ENCODE measurements at regions not wholly inside any gene's neighbourhood (a gene's known extent, or its start where the extent isn't known, plus 50 kb on each side); places are given as distances from the start of the nearest gene placed in this dataset.

DNA sequence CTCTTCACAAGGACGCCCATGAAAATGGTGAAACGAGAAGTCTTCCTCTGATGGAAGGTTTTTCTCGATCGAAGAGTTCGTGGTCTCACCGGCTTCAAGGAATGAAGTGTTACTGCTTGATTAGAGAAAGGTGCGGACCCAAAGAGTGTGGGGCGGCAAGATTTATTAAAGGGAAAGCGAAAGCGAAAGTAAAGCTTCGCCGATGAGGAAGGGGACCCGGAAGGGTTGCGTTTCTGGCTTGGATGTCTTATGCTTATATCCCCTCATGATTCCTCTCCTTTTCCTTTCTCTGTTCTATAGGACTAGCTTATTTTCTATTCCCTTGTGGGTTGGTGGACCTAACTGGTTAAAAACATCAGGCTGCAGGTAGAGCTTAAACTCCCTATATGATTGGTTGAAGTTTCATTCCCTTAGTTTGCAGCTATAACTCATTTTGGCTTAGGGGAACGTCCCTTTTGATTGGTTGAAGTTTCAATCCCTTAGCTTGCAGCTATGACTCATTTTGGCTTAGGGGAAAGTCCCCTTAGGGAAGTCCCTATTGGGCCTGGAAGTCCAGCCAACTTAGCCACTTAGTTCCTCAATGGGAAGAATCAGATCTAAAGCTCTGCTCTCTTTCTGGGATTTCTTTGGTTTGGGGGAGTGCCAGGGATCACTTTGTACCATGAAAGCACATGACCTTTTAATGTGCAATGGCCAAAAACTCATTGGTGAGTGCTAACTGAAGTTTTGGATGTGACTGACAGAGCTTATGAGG is 1025.0 kb upstream of the PCDH10 start:
- peaks cover 0 to 6% of the 10 kb centered on the region in 2 experiments; a peak in 1 of 4 replicates for H3K4me1 ChIP-seq (ENCODE audit: control insufficient read depth in 1 of 2, insufficient read depth in 2 of 2, low read length in 2 of 2)
- TF ChIP-seq ELF1 (IDR thresholded peaks at IDR 0.05; ENCODE audit: borderline replicate concordance, low read depth) = peak; percentile 22; the same call in 1 of the 2 replicates
- TF ChIP-seq JUND (IDR thresholded peaks at IDR 0.05) = 0 out of 2 replicates have a peak, but pooled peaks have one; percentile 19
- no peak for TF ChIP-seq POLR2A (IDR thresholded peaks at IDR 0.05; ENCODE audit: borderline replicate concordance, extremely low read depth, insufficient read depth, insufficient read length)
- peak; percentile 30; the same call in 1 of the 2 replicates for TF ChIP-seq FOSL1 (IDR thresholded peaks at IDR 0.05; ENCODE audit: low read depth)
- peak; percentile 70 for ATAC-seq
- peak; percentile 37 for DNase-seq (ENCODE audit: low read depth, low spot score)
- H3K4me2 ChIP-seq (ENCODE audit: low read length) = peak overlapping the region; percentile 65
- H3K27ac ChIP-seq (ENCODE audit: low read depth, low read length) = no peak overlapping the region; the same call in 1 of the 2 replicates
- peak overlapping the region; percentile 59 for H2AFZ ChIP-seq (ENCODE audit: low read depth, low read length, poor library complexity, severe bottlenecking)
- BruUV-seq (replicated peaks) = TSS peak; percentile 80
- ChIA-PET CTCF (no interaction called here), POLR2A (no interaction called here), RAD21 (ENCODE audit: low non-redundant PET in 1 of 2, low total read pairs in 2 of 2, uncharacterized antibody in 2 of 2, unreplicated experiment in 2 of 2) (no interaction called here)
- peak overlapping the region; percentile 46 for H3K9ac ChIP-seq (ENCODE audit: low read length)
- intact Hi-C loops (cut with micrococcal nuclease) = no loop called here
- H3K27me3 ChIP-seq (ENCODE audit: insufficient read depth, low read length) = no peaks in the 10 kb centered on the region
- H3K9me3 ChIP-seq (ENCODE audit: control insufficient read depth in 1 of 2, insufficient read depth in 1 of 2, low read depth in 1 of 2, low read length in 2 of 2) = no peaks in the 10 kb centered on the region
- H3K4me3 ChIP-seq (replicated peaks in 1 of 2; ENCODE audit: low read depth in 1 of 2, low read length in 2 of 2) = peak overlapping the region; percentile 51 to 62
- no peaks in the 10 kb centered on the region for H3K9me2 ChIP-seq (ENCODE audit: insufficient read depth)
- no peaks in the 10 kb centered on the region for H3K36me3 ChIP-seq (ENCODE audit: control insufficient read depth in 1 of 2, insufficient read depth in 2 of 2, low read length in 2 of 2)
- H4K20me1 ChIP-seq (ENCODE audit: insufficient read depth) = no peaks in the 10 kb centered on the region
- H3K79me2 ChIP-seq (ENCODE audit: insufficient read depth, low read length) = no peaks in the 10 kb centered on the region

GRCh38 chr4:132124624-132124974 is 1024.5 kb upstream of the PCDH10 start:
- Histone ChIP-seq H3K79me2 (ENCODE audit: insufficient read depth, low read length) (no peaks in the 10 kb centered on the region), H4K20me1 (ENCODE audit: insufficient read depth) (no peaks in the 10 kb centered on the region), H3K9ac (ENCODE audit: low read length) (no peak overlapping the region), H2AFZ (ENCODE audit: low read depth, low read length, poor library complexity, severe bottlenecking) (peak overlapping the region; percentile 59), H3K4me3 (replicated peaks in 1 of 2; ENCODE audit: low read depth in 1 of 2, low read length in 2 of 2) (peak overlapping the region in 1 of 2 experiments; percentile 62; a peak in 3 of 4 replicates), H3K36me3 (ENCODE audit: control insufficient read depth in 1 of 2, insufficient read depth in 2 of 2, low read length in 2 of 2) (no peaks in the 10 kb centered on the region), H3K9me3 (ENCODE audit: control insufficient read depth in 1 of 2, insufficient read depth in 1 of 2, low read depth in 1 of 2, low read length in 2 of 2) (no peaks in the 10 kb centered on the region), H3K9me2 (ENCODE audit: insufficient read depth) (no peaks in the 10 kb centered on the region), H3K27ac (ENCODE audit: low read depth, low read length) (no peak overlapping the region), H3K4me2 (ENCODE audit: low read length) (peak overlapping the region; percentile 65), H3K27me3 (ENCODE audit: insufficient read depth, low read length) (no peaks in the 10 kb centered on the region), H3K4me1 (ENCODE audit: control insufficient read depth in 1 of 2, insufficient read depth in 2 of 2, low read length in 2 of 2) (peaks cover 0 to 6% of the 10 kb centered on the region in 2 experiments; a peak in 1 of 4 replicates)
- DNase-seq (ENCODE audit: low read depth, low spot score) (no peak), ATAC-seq (peak; percentile 36; the same call in 1 of the 2 replicates)
- ChIA-PET POLR2A (no interaction called here), CTCF (no interaction called here), RAD21 (ENCODE audit: low non-redundant PET in 1 of 2, low total read pairs in 2 of 2, uncharacterized antibody in 2 of 2, unreplicated experiment in 2 of 2) (no interaction called here)
- BruUV-seq (replicated peaks) = no TSS peak
- intact Hi-C loops (cut with micrococcal nuclease) = no loop called here
- TF ChIP-seq POLR2AphosphoS5 (IDR thresholded peaks at IDR 0.05; ENCODE audit: low read depth, low read length) (no peak), ZBTB33 (IDR thresholded peaks at IDR 0.05; ENCODE audit: extremely low read depth, insufficient replicate concordance, low read length) (no peak), SRF (IDR thresholded peaks at IDR 0.05; ENCODE audit: low read depth) (no peak), CEBPB (IDR thresholded peaks at IDR 0.05; ENCODE audit: low read depth) (no peak), MAX (IDR thresholded peaks at IDR 0.05) (no peak), SP1 (IDR thresholded peaks at IDR 0.05; ENCODE audit: low read depth) (no peak), EGR1 (IDR thresholded peaks at IDR 0.05; ENCODE audit: low read depth) (no peak), CBX3 (IDR thresholded peaks at IDR 0.05; ENCODE audit: low read depth) (no peak), SIN3A (IDR thresholded peaks at IDR 0.05; ENCODE audit: low read depth) (no peak), EZH2 (IDR thresholded peaks at IDR 0.05) (no peak), ZFX (IDR thresholded peaks at IDR 0.05) (no peak)
- TF ChIP-seq, protein P1, sequence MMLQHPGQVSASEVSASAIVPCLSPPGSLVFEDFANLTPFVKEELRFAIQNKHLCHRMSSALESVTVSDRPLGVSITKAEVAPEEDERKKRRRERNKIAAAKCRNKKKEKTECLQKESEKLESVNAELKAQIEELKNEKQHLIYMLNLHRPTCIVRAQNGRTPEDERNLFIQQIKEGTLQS (IDR thresholded peaks at IDR 0.05) = no peak
- TF ChIP-seq, protein P2, sequence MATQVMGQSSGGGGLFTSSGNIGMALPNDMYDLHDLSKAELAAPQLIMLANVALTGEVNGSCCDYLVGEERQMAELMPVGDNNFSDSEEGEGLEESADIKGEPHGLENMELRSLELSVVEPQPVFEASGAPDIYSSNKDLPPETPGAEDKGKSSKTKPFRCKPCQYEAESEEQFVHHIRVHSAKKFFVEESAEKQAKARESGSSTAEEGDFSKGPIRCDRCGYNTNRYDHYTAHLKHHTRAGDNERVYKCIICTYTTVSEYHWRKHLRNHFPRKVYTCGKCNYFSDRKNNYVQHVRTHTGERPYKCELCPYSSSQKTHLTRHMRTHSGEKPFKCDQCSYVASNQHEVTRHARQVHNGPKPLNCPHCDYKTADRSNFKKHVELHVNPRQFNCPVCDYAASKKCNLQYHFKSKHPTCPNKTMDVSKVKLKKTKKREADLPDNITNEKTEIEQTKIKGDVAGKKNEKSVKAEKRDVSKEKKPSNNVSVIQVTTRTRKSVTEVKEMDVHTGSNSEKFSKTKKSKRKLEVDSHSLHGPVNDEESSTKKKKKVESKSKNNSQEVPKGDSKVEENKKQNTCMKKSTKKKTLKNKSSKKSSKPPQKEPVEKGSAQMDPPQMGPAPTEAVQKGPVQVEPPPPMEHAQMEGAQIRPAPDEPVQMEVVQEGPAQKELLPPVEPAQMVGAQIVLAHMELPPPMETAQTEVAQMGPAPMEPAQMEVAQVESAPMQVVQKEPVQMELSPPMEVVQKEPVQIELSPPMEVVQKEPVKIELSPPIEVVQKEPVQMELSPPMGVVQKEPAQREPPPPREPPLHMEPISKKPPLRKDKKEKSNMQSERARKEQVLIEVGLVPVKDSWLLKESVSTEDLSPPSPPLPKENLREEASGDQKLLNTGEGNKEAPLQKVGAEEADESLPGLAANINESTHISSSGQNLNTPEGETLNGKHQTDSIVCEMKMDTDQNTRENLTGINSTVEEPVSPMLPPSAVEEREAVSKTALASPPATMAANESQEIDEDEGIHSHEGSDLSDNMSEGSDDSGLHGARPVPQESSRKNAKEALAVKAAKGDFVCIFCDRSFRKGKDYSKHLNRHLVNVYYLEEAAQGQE (IDR thresholded peaks at IDR 0.05; ENCODE audit: low read depth) = no peak
